ENCODE measurements at regions not wholly inside any gene's neighbourhood (a gene's known extent, or its start where the extent isn't known, plus 50 kb on each side); places are given as distances from the start of the nearest gene placed in this dataset.
A peak's percentile ranks its signal among the peaks of the same experiment; 100 is the strongest.

GRCh38 chr17:64788286-64789060 lies 126.4 kb upstream of the SMURF2 start:
- TF ChIP-seq, protein P1, sequence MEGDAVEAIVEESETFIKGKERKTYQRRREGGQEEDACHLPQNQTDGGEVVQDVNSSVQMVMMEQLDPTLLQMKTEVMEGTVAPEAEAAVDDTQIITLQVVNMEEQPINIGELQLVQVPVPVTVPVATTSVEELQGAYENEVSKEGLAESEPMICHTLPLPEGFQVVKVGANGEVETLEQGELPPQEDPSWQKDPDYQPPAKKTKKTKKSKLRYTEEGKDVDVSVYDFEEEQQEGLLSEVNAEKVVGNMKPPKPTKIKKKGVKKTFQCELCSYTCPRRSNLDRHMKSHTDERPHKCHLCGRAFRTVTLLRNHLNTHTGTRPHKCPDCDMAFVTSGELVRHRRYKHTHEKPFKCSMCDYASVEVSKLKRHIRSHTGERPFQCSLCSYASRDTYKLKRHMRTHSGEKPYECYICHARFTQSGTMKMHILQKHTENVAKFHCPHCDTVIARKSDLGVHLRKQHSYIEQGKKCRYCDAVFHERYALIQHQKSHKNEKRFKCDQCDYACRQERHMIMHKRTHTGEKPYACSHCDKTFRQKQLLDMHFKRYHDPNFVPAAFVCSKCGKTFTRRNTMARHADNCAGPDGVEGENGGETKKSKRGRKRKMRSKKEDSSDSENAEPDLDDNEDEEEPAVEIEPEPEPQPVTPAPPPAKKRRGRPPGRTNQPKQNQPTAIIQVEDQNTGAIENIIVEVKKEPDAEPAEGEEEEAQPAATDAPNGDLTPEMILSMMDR (IDR thresholded peaks at IDR 0.05; ENCODE audit: insufficient read depth, low read depth, low read length, missing control alignments), result no peak
- DNase-seq (ENCODE audit: low read depth), result no peak
- no peak overlapping the region for H3K4me3 ChIP-seq (ENCODE audit: low read length)

- no peak for DNase-seq (ENCODE audit: low read depth)
- no peak overlapping the region for H3K4me3 ChIP-seq (ENCODE audit: low read length)
- TF ChIP-seq, protein P1 (IDR thresholded peaks at IDR 0.05; ENCODE audit: insufficient read depth, low read depth, low read length, missing control alignments), result no peak
These were observed 125.8 kb upstream of the SMURF2 start for GRCh38 chr17:64787921-64788271.

- H3K4me3 ChIP-seq (ENCODE audit: low read length), result no peak overlapping the region
- TF ChIP-seq, protein P1 (IDR thresholded peaks at IDR 0.05; ENCODE audit: insufficient read depth, low read depth, low read length, missing control alignments), result no peak
- DNase-seq (ENCODE audit: low read depth), result no peak
These were observed 125.3 kb upstream of the SMURF2 start for GRCh38 chr17:64787255-64787920.

GRCh38 chr17:64786337-64786736 lies 124.2 kb upstream of the SMURF2 start:
- TF ChIP-seq, protein P1 (IDR thresholded peaks at IDR 0.05; ENCODE audit: insufficient read depth, low read depth, low read length, missing control alignments), result peak; percentile 19
- H3K4me3 ChIP-seq (ENCODE audit: low read length), result no peak overlapping the region
- peak; percentile 79 for DNase-seq (ENCODE audit: low read depth)

DNA sequence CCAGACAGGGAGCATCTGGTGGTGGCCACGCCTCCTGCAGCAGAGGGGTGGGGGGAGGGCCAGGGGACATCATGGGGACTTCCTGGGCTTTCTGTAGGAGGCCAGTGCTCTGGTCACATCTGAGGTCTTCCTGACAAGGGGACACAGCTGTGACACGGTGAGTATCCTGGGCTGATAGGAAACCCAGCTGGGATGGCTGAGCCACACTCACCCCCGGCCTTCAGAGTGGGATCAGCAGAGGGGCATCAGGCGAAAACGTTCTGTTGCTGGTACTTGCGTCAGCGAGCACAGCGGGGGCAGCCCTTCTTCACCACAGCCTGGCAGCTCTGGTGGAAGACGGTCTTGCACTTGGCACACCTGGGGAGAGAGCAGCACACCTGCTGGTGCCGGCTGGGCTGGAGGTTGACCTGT lies 122.9 kb upstream of the SMURF2 start:
- TF ChIP-seq, protein P1 (IDR thresholded peaks at IDR 0.05; ENCODE audit: insufficient read depth, low read depth, low read length, missing control alignments), result no peak
- H3K4me3 ChIP-seq (ENCODE audit: low read length), result no peak overlapping the region
- no peak for DNase-seq (ENCODE audit: low read depth)

DNA sequence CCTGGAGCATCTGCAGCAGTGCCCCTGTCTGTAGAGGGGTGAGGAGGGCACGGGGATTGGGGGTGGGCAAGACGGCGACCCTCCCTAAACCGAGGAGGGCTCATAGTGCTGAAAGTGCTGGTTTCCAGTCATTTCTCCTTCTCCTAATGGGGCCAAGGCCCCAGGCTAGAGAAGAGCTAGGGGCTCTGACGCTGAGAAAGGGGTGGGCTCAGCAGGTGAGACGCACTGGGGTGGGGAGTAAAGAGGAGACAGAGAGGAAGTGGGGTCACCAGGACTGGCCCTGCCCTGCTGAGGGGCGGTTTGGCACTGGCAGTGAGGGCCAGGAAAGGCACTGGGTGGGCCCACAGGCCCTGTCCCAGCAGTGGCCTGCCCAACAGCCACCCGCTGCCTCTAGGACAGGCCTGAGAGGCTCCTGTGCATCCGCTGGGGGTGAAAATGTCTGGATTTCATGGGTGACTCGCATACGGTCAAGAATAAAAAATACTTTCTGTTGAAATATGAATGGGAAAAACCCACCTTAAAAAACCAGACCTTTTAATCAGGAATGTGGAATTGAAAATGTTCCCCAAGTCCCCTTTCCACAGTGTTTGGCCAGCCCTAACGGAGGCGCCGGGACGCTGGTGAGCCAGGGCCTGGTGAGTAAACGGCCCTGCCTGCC lies 122.4 kb upstream of the SMURF2 start:
- no peak for DNase-seq (ENCODE audit: low read depth)
- H3K4me3 ChIP-seq (ENCODE audit: low read length), result no peak overlapping the region
- TF ChIP-seq, protein P1 (IDR thresholded peaks at IDR 0.05; ENCODE audit: insufficient read depth, low read depth, low read length, missing control alignments), result no peak

Measured in epithelial cell of esophagus (primary cell).